Activated T-helper 2 cell treated with anti-CD3 and anti-CD28 coated beads, Interferon-gamma antibody, Interleukin-2, Interleukin-4, amounts not matched to agents 10 μg/mL and 5 μg/mL and 100 μg/mL, durations not matched to agents 14 hours and 24 hours and 36 hours (primary cell): ENCODE measurements at regions not wholly inside any gene's neighbourhood (a gene's known extent, or its start where the extent isn't known, plus 50 kb on each side); places are given as distances from the start of the nearest gene placed in this dataset.
"Not testable (repeated sequence)": the region's sequence is repeated elsewhere in the genome, so short reads cannot be mapped to it uniquely, and the experiment has no call there.

ENCODE experiments used
- DNase-seq: peaks from one replicate; pipeline ENCODE4 v3.0.0; 2021; ENCODE audit warnings: low spot score
- H3K27ac Mint-ChIP-seq: one replicate; pipeline ENCODE4 v1.8.0; 2021; ENCODE audit warnings: mixed read lengths
- H3K27me3 Mint-ChIP-seq: one replicate; pipeline ENCODE4 v1.8.0; 2021; ENCODE audit warnings: low read depth, mixed read lengths
- H3K36me3 Mint-ChIP-seq: one replicate; pipeline ENCODE4 v1.8.0; 2021; ENCODE audit warnings: low read depth, mixed read lengths
- H3K4me1 Mint-ChIP-seq: one replicate; pipeline ENCODE4 v1.8.0; 2021; ENCODE audit warnings: low read depth, mixed read lengths
- H3K4me3 Mint-ChIP-seq: one replicate; pipeline ENCODE4 v1.8.0; 2021; ENCODE audit warnings: low read depth, mild to moderate bottlenecking, moderate library complexity, mixed read lengths
- H3K9me3 Mint-ChIP-seq: one replicate; pipeline ENCODE4 v1.8.0; 2021; ENCODE audit warnings: mixed read lengths
- intact Hi-C: fragments of 100-400 bp; cut with micrococcal nuclease; formaldehyde crosslinking; loops from one replicate; pipeline ENCODE4 v1.15.1; 2023

DNA sequence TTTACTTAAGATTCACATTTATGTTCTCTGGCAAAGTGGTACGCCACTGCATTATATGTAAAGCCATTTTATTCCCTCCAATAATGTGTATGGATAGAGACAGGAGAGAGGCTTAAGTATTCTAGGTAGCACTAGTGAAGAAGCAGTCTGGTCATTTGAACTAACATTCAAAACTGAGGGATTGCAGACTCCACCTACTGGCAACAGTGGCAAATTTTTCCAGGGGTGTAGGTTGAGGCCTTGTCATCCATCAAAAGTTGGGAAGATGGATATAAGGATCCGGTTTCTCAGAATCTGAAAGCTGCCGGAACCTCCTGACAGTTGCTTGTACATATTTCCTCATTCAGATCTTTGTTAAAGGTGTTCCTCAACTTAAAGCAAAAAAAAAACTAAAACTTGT lies 465.5 kb upstream of the FSHR start:
- no peak for DNase-seq
- no peaks in the 10 kb centered on the region for H3K27me3 Mint-ChIP-seq
- H3K36me3 Mint-ChIP-seq: no peaks in the 10 kb centered on the region
- no peak overlapping the region for H3K27ac Mint-ChIP-seq
- no peaks in the 10 kb centered on the region for H3K4me1 Mint-ChIP-seq
- no peaks in the 10 kb centered on the region for H3K9me3 Mint-ChIP-seq
- intact Hi-C loops: no loop called here
- H3K4me3 Mint-ChIP-seq: no peak overlapping the region

DNA sequence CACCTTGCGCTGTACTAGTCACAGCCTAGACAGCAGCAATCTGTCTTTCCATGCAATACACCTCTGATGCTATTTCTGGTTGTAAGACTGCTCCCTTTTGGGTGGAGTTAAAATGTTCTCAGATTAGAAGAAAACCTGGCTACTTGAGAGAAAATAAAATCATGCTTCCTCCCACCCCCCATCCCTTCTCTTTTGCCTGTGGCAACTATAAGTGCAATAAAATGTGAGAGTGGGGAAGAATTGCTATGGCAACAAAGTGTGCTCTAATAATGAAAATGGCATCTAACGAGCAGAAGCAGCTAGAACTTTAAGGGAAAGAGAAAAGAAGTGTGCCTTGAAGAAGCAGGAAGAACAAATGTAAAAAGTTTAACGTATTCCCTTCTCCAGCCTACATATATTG lies 464.2 kb upstream of the FSHR start:
- H3K36me3 Mint-ChIP-seq: no peaks in the 10 kb centered on the region
- DNase-seq: no peak
- intact Hi-C loops: no loop called here
- no peak overlapping the region for H3K27ac Mint-ChIP-seq
- H3K27me3 Mint-ChIP-seq: no peaks in the 10 kb centered on the region
- no peaks in the 10 kb centered on the region for H3K4me1 Mint-ChIP-seq
- H3K9me3 Mint-ChIP-seq: no peaks in the 10 kb centered on the region
- no peak overlapping the region for H3K4me3 Mint-ChIP-seq

DNA sequence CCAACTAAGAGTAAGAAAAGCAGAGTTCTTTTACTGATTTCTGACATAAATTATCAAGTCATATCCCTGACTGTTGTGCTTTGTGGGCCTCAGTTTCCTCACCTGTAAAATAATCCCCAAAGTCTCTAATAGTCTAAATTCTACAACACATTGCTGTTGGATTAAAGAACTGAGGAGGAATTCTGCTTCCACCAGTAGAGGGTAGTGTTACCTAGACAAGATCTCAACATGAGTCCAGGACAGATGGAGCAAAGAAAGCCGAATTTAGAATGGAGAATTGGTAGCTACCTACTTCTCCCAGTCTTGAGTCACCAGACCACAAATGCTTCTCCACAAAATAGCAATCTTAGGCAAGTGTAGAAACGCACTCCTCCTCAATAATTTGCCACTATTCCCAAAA lies 462.5 kb upstream of the FSHR start:
- Mint-ChIP-seq H3K4me3 (no peak overlapping the region), H3K27ac (no peak overlapping the region), H3K36me3 (no peaks in the 10 kb centered on the region), H3K27me3 (no peaks in the 10 kb centered on the region), H3K9me3 (no peaks in the 10 kb centered on the region), H3K4me1 (no peaks in the 10 kb centered on the region)
- DNase-seq: no peak
- intact Hi-C loops: no loop called here

DNA sequence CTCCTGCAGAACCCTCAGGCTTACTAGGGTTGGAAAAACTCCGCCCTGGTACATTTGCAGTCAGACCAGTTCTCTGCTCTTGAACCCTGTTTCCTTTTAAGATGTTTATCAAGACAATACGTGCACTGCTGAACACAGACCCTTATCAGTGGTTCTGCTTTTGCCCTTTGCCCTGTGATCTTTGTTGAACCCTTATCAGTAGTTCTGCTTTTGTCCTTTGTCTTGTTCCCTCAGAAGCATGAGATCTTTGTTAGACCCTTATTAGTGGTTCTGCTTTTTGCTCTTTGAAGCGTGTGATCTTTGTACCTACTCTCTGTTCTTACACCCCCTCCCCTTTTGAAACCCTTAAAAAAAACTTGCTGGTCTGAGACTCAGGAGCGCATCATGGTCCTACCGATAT lies 457.5 kb upstream of the FSHR start:
- DNase-seq, H3K36me3 Mint-ChIP-seq, H3K27me3 Mint-ChIP-seq, H3K27ac Mint-ChIP-seq, intact Hi-C loops, H3K4me1 Mint-ChIP-seq, H3K4me3 Mint-ChIP-seq, H3K9me3 Mint-ChIP-seq: not testable (repeated sequence)

DNA sequence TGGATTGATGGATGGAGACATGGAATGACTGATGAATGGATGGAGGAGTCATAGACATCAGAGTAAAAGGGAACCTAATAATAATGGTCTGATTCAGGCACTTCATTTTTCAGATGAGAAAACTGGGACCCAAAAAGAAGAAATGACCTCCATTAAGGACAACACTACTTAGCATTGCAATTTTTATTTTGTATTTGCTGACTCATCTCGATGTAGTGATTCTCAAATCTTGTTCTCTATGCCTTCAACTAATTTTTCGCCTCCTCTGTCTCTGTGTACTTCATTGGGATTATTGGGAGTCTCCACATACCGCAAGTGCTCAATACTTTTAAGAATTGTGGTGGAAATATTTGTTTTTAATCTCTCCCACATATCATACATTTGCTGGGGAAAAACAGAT lies 446.2 kb upstream of the FSHR start:
- intact Hi-C loops: no loop called here
- DNase-seq: no peak
- Mint-ChIP-seq H3K4me3 (no peak overlapping the region), H3K9me3 (peaks cover 4% of the 10 kb centered on the region), H3K27ac (no peak overlapping the region), H3K36me3 (no peaks in the 10 kb centered on the region), H3K27me3 (no peaks in the 10 kb centered on the region), H3K4me1 (no peaks in the 10 kb centered on the region)

DNA sequence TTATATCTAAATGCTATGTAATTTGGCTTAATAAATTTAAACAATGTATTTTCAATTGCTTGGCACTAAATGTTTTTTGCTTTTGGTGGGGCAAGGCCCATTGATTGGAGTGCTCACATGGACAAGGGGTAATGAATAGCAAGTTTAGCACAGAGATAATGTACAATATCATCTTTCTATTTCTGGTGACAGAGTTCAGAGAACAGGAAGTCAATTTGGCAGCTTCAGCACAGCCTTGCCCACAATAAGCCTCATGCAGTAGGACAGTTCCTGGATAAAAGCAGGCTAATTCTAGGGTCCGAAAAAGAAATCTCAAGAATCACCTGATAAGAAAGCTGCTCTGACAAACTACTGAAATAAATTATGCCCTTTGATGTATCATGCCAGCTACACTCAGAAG lies 443.9 kb upstream of the FSHR start:
- no peak overlapping the region for H3K4me3 Mint-ChIP-seq
- DNase-seq: no peak
- no peaks in the 10 kb centered on the region for H3K4me1 Mint-ChIP-seq
- H3K27ac Mint-ChIP-seq: no peak overlapping the region
- H3K27me3 Mint-ChIP-seq: no peaks in the 10 kb centered on the region
- H3K36me3 Mint-ChIP-seq: no peaks in the 10 kb centered on the region
- peaks cover 8% of the 10 kb centered on the region for H3K9me3 Mint-ChIP-seq
- intact Hi-C loops: no loop called here

DNA sequence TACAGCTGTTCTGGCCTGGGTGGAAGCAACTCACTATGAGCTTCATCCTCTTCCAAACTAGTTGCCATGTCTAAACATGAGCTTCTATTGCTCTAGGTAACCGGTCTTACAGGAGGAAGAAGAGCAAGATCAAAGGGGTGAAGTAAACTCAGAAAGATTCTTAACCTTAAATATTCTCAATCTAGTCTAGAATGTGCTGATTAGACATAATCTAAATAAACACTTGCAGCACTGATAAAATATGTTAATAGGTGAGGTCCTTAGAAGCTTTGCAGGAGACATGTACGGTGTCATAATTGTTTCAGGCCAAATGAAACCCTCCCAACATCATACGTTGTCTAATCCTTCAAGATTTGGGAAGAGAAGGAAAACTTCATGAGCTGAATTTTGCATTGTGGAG lies 431.6 kb upstream of the FSHR start:
- Mint-ChIP-seq H3K27me3 (no peaks in the 10 kb centered on the region), H3K9me3 (no peaks in the 10 kb centered on the region), H3K27ac (no peak overlapping the region), H3K36me3 (no peaks in the 10 kb centered on the region), H3K4me1 (no peaks in the 10 kb centered on the region), H3K4me3 (no peak overlapping the region)
- no peak for DNase-seq
- intact Hi-C loops: no loop called here

DNA sequence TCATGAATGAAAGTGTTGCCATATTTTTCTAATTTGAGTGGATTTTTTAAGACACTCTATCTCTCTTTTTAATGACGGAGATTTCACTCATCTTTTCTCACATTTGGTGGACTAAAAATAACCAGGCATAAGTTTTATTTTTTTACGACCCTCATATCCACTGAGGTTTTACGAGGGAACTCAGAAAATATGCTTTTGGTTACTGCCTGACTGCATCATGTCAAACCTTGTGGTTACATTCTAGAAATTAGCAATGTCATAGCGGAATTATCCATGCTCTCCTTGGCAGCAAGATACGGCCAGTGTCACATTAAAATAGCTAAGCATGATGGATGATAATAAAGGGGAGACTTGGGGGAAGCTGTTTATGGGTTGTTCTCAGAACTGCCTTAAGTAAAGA lies 428.6 kb upstream of the FSHR start:
- Mint-ChIP-seq H3K27me3 (no peaks in the 10 kb centered on the region), H3K27ac (no peak overlapping the region), H3K9me3 (no peaks in the 10 kb centered on the region), H3K4me3 (no peak overlapping the region), H3K36me3 (no peaks in the 10 kb centered on the region), H3K4me1 (no peaks in the 10 kb centered on the region)
- DNase-seq: no peak
- intact Hi-C loops: no loop called here

DNA sequence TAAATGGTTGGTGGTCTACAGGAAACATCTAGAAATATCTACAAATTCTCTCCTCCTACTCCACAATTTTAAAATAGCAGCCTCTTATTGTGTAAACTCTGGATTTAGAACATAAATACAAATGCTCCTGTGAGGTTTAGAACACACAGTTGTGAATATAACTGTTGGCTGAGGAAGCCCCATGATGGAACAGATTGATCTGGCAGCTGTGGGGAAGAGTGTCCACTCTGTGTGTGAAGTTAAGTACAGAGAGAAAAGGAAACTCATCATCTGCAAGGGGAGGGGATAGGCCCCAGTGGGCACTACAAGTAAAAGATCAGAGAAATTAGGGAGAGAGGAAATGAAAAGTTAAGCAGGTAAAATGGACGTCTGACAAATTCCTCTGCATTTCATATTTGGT lies 422.7 kb upstream of the FSHR start:
- Mint-ChIP-seq H3K9me3 (peaks cover 1% of the 10 kb centered on the region), H3K27ac (no peak overlapping the region), H3K27me3 (no peaks in the 10 kb centered on the region), H3K4me3 (no peak overlapping the region), H3K36me3 (no peaks in the 10 kb centered on the region), H3K4me1 (no peaks in the 10 kb centered on the region)
- DNase-seq: no peak
- intact Hi-C loops: no loop called here

DNA sequence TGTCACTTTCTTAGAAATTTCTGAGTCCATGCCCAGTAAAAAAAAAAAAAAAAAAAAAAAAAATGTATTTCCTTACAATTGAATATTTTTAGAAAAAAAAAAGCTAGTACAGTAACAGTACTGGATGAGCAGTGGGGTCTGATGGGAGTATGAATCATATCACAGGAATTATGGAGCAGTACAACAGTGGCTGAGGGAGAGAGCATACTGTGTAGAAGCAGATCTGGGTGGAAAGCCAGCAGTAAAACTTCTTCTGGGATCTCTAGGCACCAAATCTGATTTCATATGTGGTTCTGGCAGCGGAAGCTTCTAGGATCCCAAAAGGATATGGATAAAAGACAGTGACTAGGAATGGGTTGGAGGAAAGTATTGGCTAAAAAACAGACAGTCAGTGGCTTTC lies 414.9 kb upstream of the FSHR start:
- Mint-ChIP-seq H3K36me3 (no peaks in the 10 kb centered on the region), H3K4me1 (no peaks in the 10 kb centered on the region), H3K4me3 (no peak overlapping the region), H3K27ac (no peak overlapping the region), H3K27me3 (no peaks in the 10 kb centered on the region), H3K9me3 (peaks cover 7% of the 10 kb centered on the region)
- intact Hi-C loops: no loop called here
- no peak for DNase-seq

DNA sequence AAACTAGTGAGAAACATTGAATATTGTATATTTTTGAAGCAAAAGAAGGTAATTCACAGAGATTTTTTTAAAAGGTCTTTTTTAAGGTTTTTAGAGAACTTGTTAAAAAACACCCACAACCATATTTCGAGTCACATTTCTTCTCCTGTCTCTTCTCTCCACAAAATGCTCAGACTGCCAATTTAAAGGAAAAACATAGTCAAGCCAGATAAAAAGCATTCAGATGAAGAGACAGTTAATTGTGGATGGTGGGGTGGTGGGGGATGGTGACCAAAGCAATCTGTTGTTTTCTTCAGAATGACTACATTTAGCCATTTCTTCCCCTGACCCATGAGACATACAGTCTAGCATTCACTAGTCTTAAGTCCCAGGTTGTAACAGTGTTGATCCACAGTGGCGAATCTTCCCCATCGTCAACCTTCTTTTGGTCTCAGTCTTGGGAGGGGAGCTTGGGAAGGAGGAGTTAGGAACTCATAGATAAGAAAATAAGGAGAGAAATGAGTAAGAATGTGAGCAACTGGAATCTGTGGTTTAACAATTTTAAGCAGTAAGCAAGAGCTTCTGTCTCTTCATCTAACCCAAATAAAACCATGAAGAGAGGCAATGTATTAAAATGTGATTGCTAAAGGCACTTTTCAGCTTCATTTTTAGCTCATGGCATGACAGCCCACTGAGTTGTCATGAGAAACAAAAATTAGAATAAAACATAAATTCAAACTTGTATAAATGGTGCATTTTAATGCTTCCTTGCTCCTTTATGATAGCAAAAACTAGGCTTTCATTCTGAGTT lies 413.7 kb upstream of the FSHR start:
- Mint-ChIP-seq H3K4me1 (no peaks in the 10 kb centered on the region), H3K27me3 (no peaks in the 10 kb centered on the region), H3K4me3 (no peak overlapping the region), H3K36me3 (no peaks in the 10 kb centered on the region), H3K9me3 (peaks cover 7% of the 10 kb centered on the region), H3K27ac (no peak overlapping the region)
- DNase-seq: no peak
- intact Hi-C loops: no loop called here

DNA sequence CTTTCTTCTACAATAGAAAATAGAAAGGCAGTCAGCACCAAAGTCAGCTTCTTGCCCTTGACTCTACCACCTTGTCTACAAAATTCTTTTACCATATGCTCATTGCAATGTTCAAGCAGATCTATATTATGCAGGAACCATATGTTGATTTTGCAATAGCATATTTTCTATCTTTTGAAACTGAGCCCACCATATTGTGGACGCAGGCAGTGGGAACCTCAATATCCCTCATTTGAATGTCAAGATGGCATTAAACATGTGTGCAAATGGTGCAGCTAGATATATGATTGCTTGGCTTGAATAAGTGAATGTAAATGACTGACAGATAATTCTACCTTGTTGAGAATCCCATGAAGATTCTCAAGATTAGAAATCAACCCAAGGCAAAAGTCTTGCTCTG lies 412.7 kb upstream of the FSHR start:
- intact Hi-C loops: no loop called here
- Mint-ChIP-seq H3K4me1 (no peaks in the 10 kb centered on the region), H3K4me3 (no peak overlapping the region), H3K27me3 (no peaks in the 10 kb centered on the region), H3K27ac (no peak overlapping the region), H3K36me3 (no peaks in the 10 kb centered on the region), H3K9me3 (peaks cover 5% of the 10 kb centered on the region)
- DNase-seq: no peak

DNA sequence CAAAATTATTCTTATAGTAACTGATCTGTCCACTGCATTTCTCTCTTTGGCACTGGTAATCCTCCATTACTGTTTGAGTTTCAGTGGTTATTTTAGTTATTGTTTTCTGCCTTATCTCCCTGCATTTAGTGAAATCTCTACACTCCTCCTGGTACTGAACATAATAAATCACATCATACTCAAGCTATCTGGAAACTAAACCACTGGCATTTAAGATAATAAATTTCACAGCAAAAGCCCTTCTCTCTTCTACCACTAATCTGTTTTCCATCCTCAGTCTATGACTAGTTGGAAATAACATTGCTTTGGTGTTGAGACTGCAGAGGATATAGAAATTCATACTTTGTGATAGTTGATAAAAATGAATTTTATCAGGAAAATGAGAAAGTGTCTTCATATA lies 399.3 kb upstream of the FSHR start:
- no peaks in the 10 kb centered on the region for H3K36me3 Mint-ChIP-seq
- no peaks in the 10 kb centered on the region for H3K4me1 Mint-ChIP-seq
- H3K4me3 Mint-ChIP-seq: no peak overlapping the region
- H3K27ac Mint-ChIP-seq: no peak overlapping the region
- H3K9me3 Mint-ChIP-seq: peaks cover 5% of the 10 kb centered on the region
- no peaks in the 10 kb centered on the region for H3K27me3 Mint-ChIP-seq
- intact Hi-C loops: no loop called here
- DNase-seq: no peak

DNA sequence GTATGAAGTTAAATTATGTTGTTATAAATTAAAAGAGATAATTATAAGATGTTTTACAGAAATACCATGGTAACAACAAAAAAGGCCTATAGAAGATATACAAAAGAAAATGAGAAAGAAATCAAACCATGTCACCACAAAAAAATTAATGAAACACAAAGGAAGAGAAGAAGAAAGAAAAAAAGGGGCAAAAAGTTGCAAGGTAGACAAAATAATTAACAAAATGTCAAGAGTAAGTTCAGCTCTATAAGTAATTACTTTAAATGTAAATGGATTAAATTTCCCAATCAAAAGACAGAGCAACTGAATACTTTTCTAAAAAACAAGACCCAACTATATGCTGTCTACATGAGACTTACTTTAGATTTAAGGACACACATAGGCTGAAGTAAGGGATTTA lies 378.4 kb upstream of the FSHR start:
- no peaks in the 10 kb centered on the region for H3K27me3 Mint-ChIP-seq
- DNase-seq: no peak
- intact Hi-C loops: no loop called here
- H3K36me3 Mint-ChIP-seq: no peaks in the 10 kb centered on the region
- H3K4me1 Mint-ChIP-seq: no peaks in the 10 kb centered on the region
- peaks cover 48% of the 10 kb centered on the region for H3K9me3 Mint-ChIP-seq
- H3K27ac Mint-ChIP-seq: no peak overlapping the region
- no peak overlapping the region for H3K4me3 Mint-ChIP-seq
